ENCODE measurements at regions not wholly inside any gene's neighbourhood (a gene's known extent, or its start where the extent isn't known, plus 50 kb on each side); places are given as distances from the start of the nearest gene placed in this dataset.

DNA sequence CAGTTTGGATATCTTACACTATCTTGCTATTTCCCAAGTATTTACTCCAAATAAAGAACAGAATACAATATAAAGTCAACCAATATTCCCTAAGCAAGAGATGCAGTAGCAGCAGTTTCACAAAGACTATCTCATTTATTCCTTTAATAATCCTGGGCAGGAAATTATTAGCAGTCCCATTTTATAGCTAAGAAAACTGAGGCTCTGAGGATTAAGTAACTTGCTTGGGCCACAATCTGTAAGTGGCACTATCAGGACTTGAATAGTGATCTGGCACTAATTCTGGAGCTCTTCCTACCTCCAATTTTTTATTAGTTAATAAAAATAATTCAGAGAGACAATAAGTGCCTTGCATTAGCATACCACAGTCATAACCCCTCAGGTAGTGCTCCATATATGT, 611.7 kb downstream of the MCTP2 start:
- H3K4me3 ChIP-seq (ENCODE audit: low read depth, low read length): no peak overlapping the region
- no peaks in the 10 kb centered on the region for H3K36me3 ChIP-seq
- TF ChIP-seq, protein P1, sequence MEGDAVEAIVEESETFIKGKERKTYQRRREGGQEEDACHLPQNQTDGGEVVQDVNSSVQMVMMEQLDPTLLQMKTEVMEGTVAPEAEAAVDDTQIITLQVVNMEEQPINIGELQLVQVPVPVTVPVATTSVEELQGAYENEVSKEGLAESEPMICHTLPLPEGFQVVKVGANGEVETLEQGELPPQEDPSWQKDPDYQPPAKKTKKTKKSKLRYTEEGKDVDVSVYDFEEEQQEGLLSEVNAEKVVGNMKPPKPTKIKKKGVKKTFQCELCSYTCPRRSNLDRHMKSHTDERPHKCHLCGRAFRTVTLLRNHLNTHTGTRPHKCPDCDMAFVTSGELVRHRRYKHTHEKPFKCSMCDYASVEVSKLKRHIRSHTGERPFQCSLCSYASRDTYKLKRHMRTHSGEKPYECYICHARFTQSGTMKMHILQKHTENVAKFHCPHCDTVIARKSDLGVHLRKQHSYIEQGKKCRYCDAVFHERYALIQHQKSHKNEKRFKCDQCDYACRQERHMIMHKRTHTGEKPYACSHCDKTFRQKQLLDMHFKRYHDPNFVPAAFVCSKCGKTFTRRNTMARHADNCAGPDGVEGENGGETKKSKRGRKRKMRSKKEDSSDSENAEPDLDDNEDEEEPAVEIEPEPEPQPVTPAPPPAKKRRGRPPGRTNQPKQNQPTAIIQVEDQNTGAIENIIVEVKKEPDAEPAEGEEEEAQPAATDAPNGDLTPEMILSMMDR (IDR thresholded peaks at IDR 0.05; ENCODE audit: low read depth, low read length): no peak
- peaks cover 27% of the 10 kb centered on the region for H3K27me3 ChIP-seq
- H3K4me1 ChIP-seq: no peaks in the 10 kb centered on the region
- no peaks in the 10 kb centered on the region for H3K9me3 ChIP-seq
- no peak for DNase-seq

- Histone ChIP-seq H3K4me1 (no peaks in the 10 kb centered on the region), H3K9me3 (no peaks in the 10 kb centered on the region), H3K36me3 (no peaks in the 10 kb centered on the region), H3K4me3 (ENCODE audit: low read depth, low read length) (peak overlapping the region; percentile 39; the same call in 1 of the 2 replicates), H3K27me3 (peaks cover 27% of the 10 kb centered on the region)
- DNase-seq: no peak
- TF ChIP-seq, protein P1 (IDR thresholded peaks at IDR 0.05; ENCODE audit: low read depth, low read length): no peak
Observed at GRCh38 chr15:94844198-94844537, 612.8 kb downstream of the MCTP2 start.

GRCh38 chr15:94844538-94845389, 613.4 kb downstream of the MCTP2 start:
- Histone ChIP-seq H3K4me1 (no peaks in the 10 kb centered on the region), H3K4me3 (ENCODE audit: low read depth, low read length) (peak overlapping the region; percentile 39), H3K36me3 (no peaks in the 10 kb centered on the region), H3K27me3 (peaks cover 27% of the 10 kb centered on the region), H3K9me3 (no peaks in the 10 kb centered on the region)
- DNase-seq: peak; percentile 43
- TF ChIP-seq, protein P1 (IDR thresholded peaks at IDR 0.05; ENCODE audit: low read depth, low read length): no peak

- TF ChIP-seq, protein P1 (IDR thresholded peaks at IDR 0.05; ENCODE audit: low read depth, low read length): no peak
- no peaks in the 10 kb centered on the region for H3K9me3 ChIP-seq
Observed at GRCh38 chr15:94845390-94845716, 614.0 kb downstream of the MCTP2 start.

DNA sequence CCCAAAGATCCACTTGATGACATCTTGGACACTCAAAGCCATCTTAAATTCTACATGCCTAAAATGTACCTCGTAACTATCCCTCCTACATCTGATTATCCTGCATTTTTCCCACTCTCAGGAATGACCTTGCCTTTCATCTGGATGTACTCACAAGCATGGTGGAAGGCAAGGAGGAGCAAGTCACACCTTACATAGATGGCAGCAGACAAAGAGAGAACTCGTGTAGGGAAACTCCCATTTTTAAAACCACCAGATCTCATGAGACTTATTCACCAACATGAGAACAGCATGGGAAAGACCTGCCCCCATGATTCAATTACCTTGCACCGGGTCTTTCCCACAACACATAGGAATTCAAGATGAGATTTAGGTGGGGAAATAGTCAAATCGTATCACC, 616.0 kb downstream of the MCTP2 start:
- no peak for DNase-seq
- TF ChIP-seq, protein P1 (IDR thresholded peaks at IDR 0.05; ENCODE audit: low read depth, low read length): no peak
- Histone ChIP-seq H3K27me3 (peaks cover 27% of the 10 kb centered on the region), H3K4me3 (ENCODE audit: low read depth, low read length) (no peak overlapping the region), H3K4me1 (no peaks in the 10 kb centered on the region), H3K9me3 (no peaks in the 10 kb centered on the region), H3K36me3 (no peaks in the 10 kb centered on the region)

More at GRCh38 chr15:94845390-94845716, 614.0 kb downstream of the MCTP2 start:
- peaks cover 27% of the 10 kb centered on the region for H3K27me3 ChIP-seq
- no peaks in the 10 kb centered on the region for H3K4me1 ChIP-seq
- H3K36me3 ChIP-seq: no peaks in the 10 kb centered on the region
- peak overlapping the region; percentile 35 for H3K4me3 ChIP-seq (ENCODE audit: low read depth, low read length)
- no peak for DNase-seq

DNA sequence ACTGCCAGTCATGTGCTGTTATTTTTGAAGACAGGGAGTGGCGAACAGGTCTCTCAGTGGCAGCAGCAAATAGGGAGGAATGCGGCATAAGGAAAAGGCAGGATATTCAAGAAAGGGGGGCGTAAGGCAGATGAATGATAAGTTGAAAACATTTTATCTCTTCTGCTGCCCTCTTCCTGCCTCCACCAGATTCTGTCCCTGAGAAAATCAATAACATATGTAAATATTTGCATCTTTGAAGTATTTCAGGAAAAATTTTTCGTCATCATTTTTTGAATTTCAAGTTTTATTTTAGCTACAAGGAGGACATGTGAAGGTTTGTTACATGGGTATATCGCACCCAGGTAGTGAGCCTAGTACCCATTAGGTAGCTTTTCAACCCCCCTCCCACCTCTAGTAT, 616.7 kb downstream of the MCTP2 start:
- Histone ChIP-seq H3K27me3 (peaks cover 22% of the 10 kb centered on the region), H3K4me3 (ENCODE audit: low read depth, low read length) (no peak overlapping the region), H3K9me3 (no peaks in the 10 kb centered on the region), H3K4me1 (no peaks in the 10 kb centered on the region), H3K36me3 (no peaks in the 10 kb centered on the region)
- no peak for DNase-seq
- TF ChIP-seq, protein P1 (IDR thresholded peaks at IDR 0.05; ENCODE audit: low read depth, low read length): no peak
